Activated T-cell treated with anti-CD3 and anti-CD28 coated beads, Interleukin-2, amount 50 U/mL, for 72 hours (primary cell): ENCODE measurements at regions not wholly inside any gene's neighbourhood (a gene's known extent, or its start where the extent isn't known, plus 50 kb on each side); places are given as distances from the start of the nearest gene placed in this dataset.

Source experiments
- ATAC-seq, 2 donors: fragments of 150-1000 bp; cut with Tn5 transposase; replicated peaks in 1 of 2; 2 replicates each; pipeline ENCODE4 v1.10.0; 2021; ENCODE audit warnings: moderate library complexity in 2 of 2, mild to moderate bottlenecking in 1 of 2
- DNase-seq, 2 donors: peaks; one replicate each; pipeline ENCODE4 v3.0.0; 2021 to 2022; ENCODE audit warnings: mixed read lengths in 1 of 2
- H3K27ac Mint-ChIP-seq: one replicate; pipeline ENCODE4 v1.8.0; 2022; ENCODE audit warnings: mild to moderate bottlenecking, moderate library complexity, mixed read lengths
- H3K27me3 Mint-ChIP-seq: one replicate; pipeline ENCODE4 v1.8.0; 2022; ENCODE audit warnings: low read depth, mixed read lengths
- H3K36me3 Mint-ChIP-seq, 2 donors: one replicate each; pipeline ENCODE4 v1.8.0; 2022; ENCODE audit warnings: mixed read lengths in 2 of 2, mild to moderate bottlenecking in 1 of 2; ENCODE audit not compliant: insufficient read depth in 2 of 2
- H3K4me1 Mint-ChIP-seq: one replicate; pipeline ENCODE4 v1.8.0; 2022; ENCODE audit warnings: low read depth, mixed read lengths
- H3K4me3 Mint-ChIP-seq, 2 donors: one replicate each; pipeline ENCODE4 v1.8.0; 2022; ENCODE audit warnings: mild to moderate bottlenecking in 2 of 2, mixed read lengths in 2 of 2, moderate library complexity in 2 of 2
- H3K9me3 Mint-ChIP-seq, 2 donors: one replicate each; pipeline ENCODE4 v1.8.0; 2022; ENCODE audit warnings: mixed read lengths in 2 of 2

DNA sequence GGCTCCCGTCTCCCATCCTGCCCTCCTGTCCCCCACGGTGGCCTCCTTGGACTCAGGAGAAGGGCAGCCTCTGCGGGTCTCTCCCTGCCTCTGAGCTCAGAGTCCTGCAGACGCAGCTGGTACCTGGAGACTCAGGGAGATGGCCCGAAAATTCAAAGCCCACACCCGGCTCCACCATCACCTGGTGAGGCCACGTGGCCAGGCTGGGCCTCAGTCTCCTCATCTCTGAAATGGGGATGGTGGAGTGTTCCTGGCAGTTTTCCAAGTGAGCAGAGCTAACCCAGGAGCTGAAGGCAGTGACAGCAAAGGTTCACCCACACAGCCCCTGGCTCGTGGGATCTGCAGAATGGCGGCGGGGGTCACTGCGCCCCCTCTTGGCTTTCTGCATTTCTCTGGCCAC lies 62.1 kb upstream of the RXRA start:
- Mint-ChIP-seq H3K27me3 (peaks cover 13% of the 10 kb centered on the region), H3K27ac (no peak overlapping the region), H3K36me3 (no peaks in the 10 kb centered on the region), H3K4me1 (peaks cover 5% of the 10 kb centered on the region), H3K9me3 (no peaks in the 10 kb centered on the region), H3K4me3 (no peak overlapping the region)
- no peak for DNase-seq
- no peak for ATAC-seq

GRCh38 chr9:134265078-134265477 lies 61.2 kb upstream of the RXRA start:
- ATAC-seq (no peak), DNase-seq (no peak)
- no peaks in the 10 kb centered on the region for H3K36me3 Mint-ChIP-seq
- peaks cover 13% of the 10 kb centered on the region for H3K27me3 Mint-ChIP-seq
- H3K4me3 Mint-ChIP-seq, result no peak overlapping the region
- H3K27ac Mint-ChIP-seq, result no peak overlapping the region
- peaks cover 5% of the 10 kb centered on the region for H3K4me1 Mint-ChIP-seq
- H3K9me3 Mint-ChIP-seq, result no peaks in the 10 kb centered on the region

DNA sequence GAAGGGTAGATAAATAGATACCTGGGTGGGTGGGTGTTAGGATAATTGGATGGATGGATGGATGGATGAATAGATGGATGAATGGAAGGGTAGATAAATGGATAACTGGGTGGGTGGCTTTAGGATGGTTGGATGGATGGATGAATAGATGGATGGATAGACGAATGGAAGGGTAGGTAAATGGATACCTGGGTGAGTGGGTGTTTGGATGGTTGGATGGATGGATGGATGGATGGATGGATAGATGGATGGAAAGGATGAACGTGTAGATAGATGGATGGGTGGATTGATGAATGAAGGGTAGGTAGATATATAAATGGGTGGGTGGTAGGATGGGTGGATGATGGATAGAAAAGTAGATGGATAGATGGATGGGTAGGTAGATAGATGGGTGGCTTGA lies 59.8 kb upstream of the RXRA start:
- ATAC-seq (no peak), DNase-seq (no peak)
- peaks cover 13% of the 10 kb centered on the region for H3K27me3 Mint-ChIP-seq
- no peaks in the 10 kb centered on the region for H3K36me3 Mint-ChIP-seq
- no peak overlapping the region for H3K27ac Mint-ChIP-seq
- no peak overlapping the region for H3K4me3 Mint-ChIP-seq
- H3K4me1 Mint-ChIP-seq, result peaks cover 5% of the 10 kb centered on the region
- no peaks in the 10 kb centered on the region for H3K9me3 Mint-ChIP-seq

- no peak overlapping the region for H3K4me3 Mint-ChIP-seq
- H3K4me1 Mint-ChIP-seq, result peaks cover 5% of the 10 kb centered on the region
- H3K36me3 Mint-ChIP-seq, result no peaks in the 10 kb centered on the region
- H3K9me3 Mint-ChIP-seq, result no peaks in the 10 kb centered on the region
- ATAC-seq (no peak), DNase-seq (no peak)
- peaks cover 13% of the 10 kb centered on the region for H3K27me3 Mint-ChIP-seq
- no peak overlapping the region for H3K27ac Mint-ChIP-seq
These were observed 58.9 kb upstream of the RXRA start for GRCh38 chr9:134267305-134267880.

DNA sequence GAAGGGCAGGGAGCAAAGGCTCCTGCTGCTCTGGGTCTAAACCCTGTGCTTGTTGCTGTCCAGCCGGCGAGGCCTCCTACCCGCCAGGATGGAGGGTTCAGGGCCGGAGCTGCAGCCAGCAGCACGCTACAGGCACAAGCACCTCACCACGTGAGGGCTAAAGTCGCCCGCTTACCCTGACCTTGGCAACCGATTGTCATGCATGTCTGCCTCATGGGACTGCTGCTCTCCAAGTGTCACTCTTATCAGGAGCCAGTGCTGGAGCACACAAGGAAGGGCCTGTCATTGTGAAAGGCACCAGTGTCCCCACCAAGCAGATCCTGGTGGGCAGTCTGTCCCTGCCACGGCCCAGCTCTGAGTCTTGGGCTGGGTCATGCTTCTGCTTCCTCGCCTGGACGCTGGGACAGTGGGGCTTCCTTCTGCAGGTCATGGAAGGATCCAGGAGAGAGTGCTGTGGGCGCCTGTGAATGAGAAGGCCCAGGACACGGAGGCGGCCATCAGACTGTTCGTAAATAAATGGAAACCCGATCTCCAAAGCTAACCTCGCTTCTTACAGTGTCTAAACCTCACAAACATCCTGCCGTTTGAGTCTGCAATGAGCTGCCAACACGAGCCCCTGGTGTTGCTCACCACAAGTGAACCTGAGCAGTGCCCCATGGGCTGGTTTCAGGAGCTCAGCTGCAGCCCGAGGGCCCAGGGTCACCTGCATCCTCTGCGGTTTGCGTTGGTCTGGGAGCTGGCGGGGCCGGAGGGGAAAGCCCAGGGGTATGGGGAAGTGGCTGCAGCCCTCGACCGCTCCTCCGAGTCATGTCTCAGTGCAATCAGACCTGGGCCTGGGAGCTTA lies 58.2 kb upstream of the RXRA start:
- Mint-ChIP-seq H3K4me1 (peaks cover 5% of the 10 kb centered on the region), H3K4me3 (no peak overlapping the region), H3K27me3 (peaks cover 13% of the 10 kb centered on the region), H3K27ac (no peak overlapping the region), H3K36me3 (no peaks in the 10 kb centered on the region), H3K9me3 (no peaks in the 10 kb centered on the region)
- no peak for ATAC-seq
- DNase-seq, result no peak

GRCh38 chr9:134268747-134269146 lies 57.5 kb upstream of the RXRA start:
- ATAC-seq, result no peak
- Mint-ChIP-seq H3K27me3 (peaks cover 13% of the 10 kb centered on the region), H3K36me3 (no peaks in the 10 kb centered on the region), H3K4me1 (peaks cover 5% of the 10 kb centered on the region), H3K4me3 (no peak overlapping the region), H3K27ac (no peak overlapping the region), H3K9me3 (no peaks in the 10 kb centered on the region)
- DNase-seq, result no peak

- ATAC-seq (no peak), DNase-seq (no peak)
- H3K27ac Mint-ChIP-seq, result no peak overlapping the region
- peaks cover 4% of the 10 kb centered on the region for H3K27me3 Mint-ChIP-seq
- H3K36me3 Mint-ChIP-seq, result no peaks in the 10 kb centered on the region
- H3K4me1 Mint-ChIP-seq, result peaks cover 5% of the 10 kb centered on the region
- H3K4me3 Mint-ChIP-seq, result no peak overlapping the region
- H3K9me3 Mint-ChIP-seq, result no peaks in the 10 kb centered on the region
These were observed 54.6 kb upstream of the RXRA start for GRCh38 chr9:134271338-134272301.

DNA sequence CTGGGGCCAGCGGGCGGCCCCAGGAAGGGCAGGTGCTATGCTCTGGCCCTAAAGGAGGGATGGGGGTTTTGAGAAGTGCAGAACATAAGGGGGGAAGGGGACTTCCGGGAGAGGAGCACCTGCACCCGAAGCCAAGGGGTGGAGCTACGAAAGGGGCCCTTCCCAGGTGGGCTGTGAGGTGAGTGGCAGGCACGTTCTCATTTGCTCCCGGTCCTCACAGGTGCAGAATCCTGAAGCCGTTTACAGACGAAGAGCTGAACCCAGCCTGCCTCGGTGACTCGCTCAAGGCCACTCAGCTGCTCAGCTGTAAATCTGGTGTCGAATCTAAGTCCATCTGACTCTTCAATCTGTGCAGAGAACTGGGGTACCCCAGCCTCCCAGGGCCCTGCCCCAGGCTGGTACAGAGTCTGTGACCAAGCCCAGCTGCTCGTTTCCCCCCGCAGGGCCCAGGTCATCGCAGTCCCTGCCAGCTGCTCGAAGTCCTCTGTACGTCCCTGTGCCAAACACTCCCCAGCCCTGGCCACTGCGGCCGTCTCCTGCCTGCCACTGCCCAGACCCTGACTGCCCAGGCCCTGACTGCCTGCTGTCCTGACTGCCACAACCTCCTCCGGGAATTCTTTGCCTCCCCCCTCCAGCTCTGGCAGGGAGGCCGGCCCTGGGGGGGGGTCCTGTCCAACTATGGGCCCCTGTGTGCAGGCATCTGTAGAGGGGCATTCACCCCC lies 53.8 kb upstream of the RXRA start:
- Mint-ChIP-seq H3K27ac (no peak overlapping the region), H3K9me3 (no peaks in the 10 kb centered on the region), H3K4me1 (peaks cover 5% of the 10 kb centered on the region), H3K36me3 (no peaks in the 10 kb centered on the region), H3K27me3 (no peaks in the 10 kb centered on the region), H3K4me3 (no peak overlapping the region)
- DNase-seq, result no peak
- ATAC-seq, result no peak

GRCh38 chr9:134273647-134274046 lies 52.6 kb upstream of the RXRA start:
- no peaks in the 10 kb centered on the region for H3K36me3 Mint-ChIP-seq

GRCh38 chr9:134275375-134275774 lies 50.9 kb upstream of the RXRA start:
- Mint-ChIP-seq H3K4me1 (no peaks in the 10 kb centered on the region), H3K9me3 (no peaks in the 10 kb centered on the region), H3K27me3 (no peaks in the 10 kb centered on the region), H3K27ac (no peak overlapping the region), H3K4me3 (no peak overlapping the region), H3K36me3 (no peaks in the 10 kb centered on the region)
- ATAC-seq, result no peak
- no peak for DNase-seq

More at GRCh38 chr9:134273647-134274046, 52.6 kb upstream of the RXRA start:
- ATAC-seq, result no peak
- H3K27ac Mint-ChIP-seq, result no peak overlapping the region
- H3K4me3 Mint-ChIP-seq, result no peak overlapping the region
- H3K9me3 Mint-ChIP-seq, result no peaks in the 10 kb centered on the region
- H3K4me1 Mint-ChIP-seq, result no peaks in the 10 kb centered on the region
- no peaks in the 10 kb centered on the region for H3K27me3 Mint-ChIP-seq
- no peak for DNase-seq

GRCh38 chr9:134276453-134277245 lies 49.6 kb upstream of the RXRA start:
- DNase-seq (no peak), ATAC-seq (no peak)
- Mint-ChIP-seq H3K9me3 (no peaks in the 10 kb centered on the region), H3K4me3 (no peak overlapping the region), H3K36me3 (no peaks in the 10 kb centered on the region), H3K27me3 (no peaks in the 10 kb centered on the region), H3K4me1 (no peaks in the 10 kb centered on the region), H3K27ac (no peak overlapping the region)
